Neural cell (in vitro differentiated cells): ENCODE measurements at regions not wholly inside any gene's neighbourhood (a gene's known extent, or its start where the extent isn't known, plus 50 kb on each side); places are given as distances from the start of the nearest gene placed in this dataset.

Source experiments
- H2AFZ ChIP-seq: fragments of 200-600, 300-800 bp; sonication (generic), shearing (Covaris generic); 2 replicates; pipeline ENCODE4 v1.6.0; 2014; ENCODE audit warnings: low read depth, mild to moderate bottlenecking, antibody characterized with exemption, low read length, moderate library complexity
- H3F3A ChIP-seq: fragments of 200-600 bp; shearing (Covaris generic); 2 replicates; pipeline ENCODE4 v1.6.1; 2016; ENCODE audit warnings: mild to moderate bottlenecking, moderate library complexity, mixed read lengths, antibody characterized with exemption, low read length; ENCODE audit not compliant: insufficient read depth, poor library complexity, severe bottlenecking
- H3K27ac ChIP-seq: fragments of 200-600, 300-800 bp; sonication (generic), shearing (Covaris generic); 2 replicates; pipeline ENCODE4 v1.5.1; 2014; ENCODE audit warnings: mild to moderate bottlenecking, low read length, moderate library complexity
- H3K27me3 ChIP-seq: fragments of 300-800, 200-600 bp; sonication (generic), shearing (Covaris generic); 2 replicates; pipeline ENCODE4 v1.6.0; 2014; ENCODE audit warnings: mild to moderate bottlenecking, low read depth, low read length, moderate library complexity; ENCODE audit not compliant: insufficient read depth
- H3K36me3 ChIP-seq: fragments of 300-800, 200-600 bp; sonication (generic), shearing (Covaris generic); 2 replicates; pipeline ENCODE4 v1.5.1; 2014; ENCODE audit warnings: mild to moderate bottlenecking, antibody characterized with exemption, low read length, moderate library complexity; ENCODE audit not compliant: insufficient read depth
- H3K4me2 ChIP-seq: fragments of 300-800, 200-600 bp; sonication (generic), shearing (Covaris generic); 2 replicates; pipeline ENCODE4 v1.6.0; 2014; ENCODE audit warnings: mild to moderate bottlenecking, low read length
- H3K4me3 ChIP-seq: fragments of 300-800, 200-600 bp; sonication (generic), shearing (Covaris generic); 2 replicates; pipeline ENCODE4 v1.5.1; 2014; ENCODE audit warnings: mild to moderate bottlenecking, low read length, moderate library complexity
- H3K79me2 ChIP-seq: fragments of 200-600 bp; shearing (Covaris generic); replicated peaks from 2 replicates; pipeline ENCODE4 v1.6.0; 2014; ENCODE audit warnings: mild to moderate bottlenecking, low read length, moderate library complexity; ENCODE audit not compliant: insufficient read depth
- H3K9ac ChIP-seq: fragments of 300-800, 200-600 bp; sonication (generic), shearing (Covaris generic); 2 replicates; pipeline ENCODE4 v1.6.1; 2016; ENCODE audit warnings: mild to moderate bottlenecking, low read length, mixed read lengths
- H3K9me2 ChIP-seq: fragments of 200-600 bp; shearing (Covaris generic); 2 replicates; pipeline ENCODE4 v1.6.1; 2016; ENCODE audit warnings: mild to moderate bottlenecking, low read length, mixed read lengths; ENCODE audit not compliant: insufficient read depth
- H3K9me3 ChIP-seq: fragments of 200-600, 300-800 bp; sonication (generic), shearing (Covaris generic); 2 replicates; pipeline ENCODE4 v1.6.1; 2016; ENCODE audit warnings: mild to moderate bottlenecking, mixed run types, low read length, moderate library complexity, mixed read lengths
- H4K20me1 ChIP-seq: fragments of 200-600 bp; shearing (Covaris generic); 2 replicates; pipeline ENCODE4 v1.6.1; 2016; ENCODE audit warnings: mild to moderate bottlenecking, mixed run types; ENCODE audit not compliant: insufficient read depth
- EP300 ChIP-seq: fragments of 450-650 bp; conservative IDR thresholded peaks from 2 replicates; pipeline ENCODE4 v1.6.1; 2014; ENCODE audit warnings: antibody characterized with exemption, mild to moderate bottlenecking, moderate library complexity; ENCODE audit not compliant: poor library complexity, severe bottlenecking
- EZH2 ChIP-seq: fragments of 200-600, 300-800 bp; shearing (Covaris generic), sonication (generic); IDR thresholded peaks from 2 replicates; pipeline ENCODE4 v1.6.1; 2014; ENCODE audit warnings: antibody characterized with exemption, low read length, borderline replicate concordance, mild to moderate bottlenecking; ENCODE audit not compliant: insufficient read depth, poor library complexity, severe bottlenecking
- MXI1 ChIP-seq: fragments of 450-650 bp; conservative IDR thresholded peaks from 2 replicates; pipeline ENCODE4 v1.6.1; 2014; ENCODE audit warnings: antibody characterized with exemption, mild to moderate bottlenecking; ENCODE audit not compliant: poor library complexity, severe bottlenecking
- POLR2AphosphoS5 ChIP-seq: IDR thresholded peaks from 2 replicates; pipeline ENCODE4 v1.6.1; 2012
- RAD21 ChIP-seq: fragments of 450-650 bp; conservative IDR thresholded peaks from 2 replicates; pipeline ENCODE4 v1.6.1; 2014; ENCODE audit warnings: antibody characterized with exemption, mild to moderate bottlenecking, moderate library complexity
- SMC3 ChIP-seq: fragments of 450-650 bp; conservative IDR thresholded peaks from 2 replicates; pipeline ENCODE4 v1.6.1; 2014; ENCODE audit warnings: antibody characterized with exemption, mild to moderate bottlenecking, moderate library complexity; ENCODE audit not compliant: poor library complexity
- TAF1 ChIP-seq: IDR thresholded peaks from 2 replicates; pipeline ENCODE4 v1.6.1; 2012; ENCODE audit warnings: low read depth
- TF ChIP-seq, protein P1 (sequence below): fragments of 450-650 bp; IDR thresholded peaks from 2 replicates; pipeline ENCODE4 v1.5.1; 2014; ENCODE audit warnings: antibody characterized with exemption, mild to moderate bottlenecking, moderate library complexity; ENCODE audit not compliant: poor library complexity, severe bottlenecking
- TF ChIP-seq, protein P2 (sequence below): IDR thresholded peaks from 2 replicates; pipeline ENCODE4 v1.6.1; 2012; ENCODE audit warnings: borderline replicate concordance

DNA sequence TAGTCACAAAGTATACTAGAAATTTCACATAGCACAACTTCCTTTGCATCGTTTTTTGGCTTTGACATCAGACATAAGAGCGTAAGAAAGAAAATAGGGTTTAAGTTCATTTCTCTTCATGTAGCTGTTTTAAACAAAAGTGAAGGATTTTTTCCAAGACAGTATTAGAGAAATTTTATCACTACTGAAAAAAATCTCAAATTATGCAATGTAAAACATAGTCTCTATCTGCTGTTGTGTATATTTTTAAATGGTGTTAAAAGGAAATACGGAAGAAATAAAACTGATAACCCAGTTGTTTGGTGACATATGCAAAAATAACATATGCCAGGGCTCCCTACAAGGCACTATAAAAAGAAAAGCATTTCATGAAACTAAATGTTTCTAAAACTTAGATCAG is 1449.4 kb downstream of the LRRC4C start:
- H2AFZ ChIP-seq, result no peak overlapping the region

DNA sequence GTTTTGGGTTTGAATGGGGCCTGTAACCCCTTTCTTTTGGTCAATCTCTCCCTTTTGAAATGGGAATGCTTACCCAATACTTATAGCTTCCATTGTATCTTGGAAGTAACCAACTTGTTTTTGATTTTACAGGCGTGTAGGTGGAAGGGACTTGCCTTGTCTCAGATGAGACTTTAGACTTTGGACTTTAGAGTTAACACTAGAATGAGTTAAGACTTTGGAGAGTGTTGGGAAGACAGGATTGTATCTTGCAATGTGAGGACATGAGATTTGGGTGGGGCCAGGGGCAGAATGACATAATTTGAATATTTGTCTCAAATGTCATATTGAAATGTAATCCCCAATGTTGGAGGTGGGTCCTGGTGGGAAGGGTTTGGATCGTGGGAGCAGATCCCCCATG is 1466.9 kb downstream of the LRRC4C start:
- Histone ChIP-seq H3K4me2 (no peak overlapping the region), H3K27ac (no peak overlapping the region), H3K9me3 (no peaks in the 10 kb centered on the region), H3F3A (no peaks in the 10 kb centered on the region), H3K4me3 (no peak overlapping the region), H2AFZ (no peak overlapping the region), H3K9me2 (no peaks in the 10 kb centered on the region), H3K27me3 (no peaks in the 10 kb centered on the region), H3K9ac (no peak overlapping the region), H4K20me1 (no peaks in the 10 kb centered on the region), H3K79me2 (no peaks in the 10 kb centered on the region), H3K36me3 (no peaks in the 10 kb centered on the region)
- TF ChIP-seq EZH2 (no peak), POLR2AphosphoS5 (no peak), EP300 (no peak), TAF1 (no peak), RAD21 (no peak), MXI1 (no peak), SMC3 (no peak)
- TF ChIP-seq, protein P1, sequence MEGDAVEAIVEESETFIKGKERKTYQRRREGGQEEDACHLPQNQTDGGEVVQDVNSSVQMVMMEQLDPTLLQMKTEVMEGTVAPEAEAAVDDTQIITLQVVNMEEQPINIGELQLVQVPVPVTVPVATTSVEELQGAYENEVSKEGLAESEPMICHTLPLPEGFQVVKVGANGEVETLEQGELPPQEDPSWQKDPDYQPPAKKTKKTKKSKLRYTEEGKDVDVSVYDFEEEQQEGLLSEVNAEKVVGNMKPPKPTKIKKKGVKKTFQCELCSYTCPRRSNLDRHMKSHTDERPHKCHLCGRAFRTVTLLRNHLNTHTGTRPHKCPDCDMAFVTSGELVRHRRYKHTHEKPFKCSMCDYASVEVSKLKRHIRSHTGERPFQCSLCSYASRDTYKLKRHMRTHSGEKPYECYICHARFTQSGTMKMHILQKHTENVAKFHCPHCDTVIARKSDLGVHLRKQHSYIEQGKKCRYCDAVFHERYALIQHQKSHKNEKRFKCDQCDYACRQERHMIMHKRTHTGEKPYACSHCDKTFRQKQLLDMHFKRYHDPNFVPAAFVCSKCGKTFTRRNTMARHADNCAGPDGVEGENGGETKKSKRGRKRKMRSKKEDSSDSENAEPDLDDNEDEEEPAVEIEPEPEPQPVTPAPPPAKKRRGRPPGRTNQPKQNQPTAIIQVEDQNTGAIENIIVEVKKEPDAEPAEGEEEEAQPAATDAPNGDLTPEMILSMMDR, result no peak
- TF ChIP-seq, protein P2, sequence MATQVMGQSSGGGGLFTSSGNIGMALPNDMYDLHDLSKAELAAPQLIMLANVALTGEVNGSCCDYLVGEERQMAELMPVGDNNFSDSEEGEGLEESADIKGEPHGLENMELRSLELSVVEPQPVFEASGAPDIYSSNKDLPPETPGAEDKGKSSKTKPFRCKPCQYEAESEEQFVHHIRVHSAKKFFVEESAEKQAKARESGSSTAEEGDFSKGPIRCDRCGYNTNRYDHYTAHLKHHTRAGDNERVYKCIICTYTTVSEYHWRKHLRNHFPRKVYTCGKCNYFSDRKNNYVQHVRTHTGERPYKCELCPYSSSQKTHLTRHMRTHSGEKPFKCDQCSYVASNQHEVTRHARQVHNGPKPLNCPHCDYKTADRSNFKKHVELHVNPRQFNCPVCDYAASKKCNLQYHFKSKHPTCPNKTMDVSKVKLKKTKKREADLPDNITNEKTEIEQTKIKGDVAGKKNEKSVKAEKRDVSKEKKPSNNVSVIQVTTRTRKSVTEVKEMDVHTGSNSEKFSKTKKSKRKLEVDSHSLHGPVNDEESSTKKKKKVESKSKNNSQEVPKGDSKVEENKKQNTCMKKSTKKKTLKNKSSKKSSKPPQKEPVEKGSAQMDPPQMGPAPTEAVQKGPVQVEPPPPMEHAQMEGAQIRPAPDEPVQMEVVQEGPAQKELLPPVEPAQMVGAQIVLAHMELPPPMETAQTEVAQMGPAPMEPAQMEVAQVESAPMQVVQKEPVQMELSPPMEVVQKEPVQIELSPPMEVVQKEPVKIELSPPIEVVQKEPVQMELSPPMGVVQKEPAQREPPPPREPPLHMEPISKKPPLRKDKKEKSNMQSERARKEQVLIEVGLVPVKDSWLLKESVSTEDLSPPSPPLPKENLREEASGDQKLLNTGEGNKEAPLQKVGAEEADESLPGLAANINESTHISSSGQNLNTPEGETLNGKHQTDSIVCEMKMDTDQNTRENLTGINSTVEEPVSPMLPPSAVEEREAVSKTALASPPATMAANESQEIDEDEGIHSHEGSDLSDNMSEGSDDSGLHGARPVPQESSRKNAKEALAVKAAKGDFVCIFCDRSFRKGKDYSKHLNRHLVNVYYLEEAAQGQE, result no peak

More for the DNA sequence above, 1449.4 kb downstream of the LRRC4C start:
- Histone ChIP-seq H3K79me2 (no peaks in the 10 kb centered on the region), H3K27ac (no peak overlapping the region), H3K27me3 (no peaks in the 10 kb centered on the region), H3K9ac (no peak overlapping the region), H3K9me3 (no peaks in the 10 kb centered on the region), H3K4me2 (no peak overlapping the region), H4K20me1 (no peaks in the 10 kb centered on the region), H3K36me3 (no peaks in the 10 kb centered on the region), H3K9me2 (no peaks in the 10 kb centered on the region), H3K4me3 (no peak overlapping the region), H3F3A (no peaks in the 10 kb centered on the region)
- TF ChIP-seq EZH2 (no peak), TAF1 (no peak), POLR2AphosphoS5 (no peak), MXI1 (no peak), RAD21 (no peak), SMC3 (no peak), EP300 (no peak)
- TF ChIP-seq, protein P2, result no peak
- TF ChIP-seq, protein P1, result no peak
